ENCODE measurements at regions not wholly inside any gene's neighbourhood (a gene's known extent, or its start where the extent isn't known, plus 50 kb on each side); places are given as distances from the start of the nearest gene placed in this dataset.

GRCh38 chr12:65611396-65611795 is 212.9 kb upstream of the HMGA2 start:
- DNase-seq, result no peak
- H3K27ac ChIP-seq (replicated peaks), result no peak overlapping the region
- H3K4me3 ChIP-seq, result no peak overlapping the region
- TF ChIP-seq CTCF (IDR thresholded peaks at IDR 0.05; ENCODE audit: borderline replicate concordance), result no peak
- H3K27me3 ChIP-seq (ENCODE audit: low read depth), result peaks cover 91% of the 10 kb centered on the region
- intact Hi-C loops (cut with micrococcal nuclease), result no loop called here
- H3K9me3 ChIP-seq (replicated peaks), result peaks cover 14% of the 10 kb centered on the region
- H3K36me3 ChIP-seq, result peaks cover 6% of the 10 kb centered on the region
- no peaks in the 10 kb centered on the region for H3K4me1 ChIP-seq

DNA sequence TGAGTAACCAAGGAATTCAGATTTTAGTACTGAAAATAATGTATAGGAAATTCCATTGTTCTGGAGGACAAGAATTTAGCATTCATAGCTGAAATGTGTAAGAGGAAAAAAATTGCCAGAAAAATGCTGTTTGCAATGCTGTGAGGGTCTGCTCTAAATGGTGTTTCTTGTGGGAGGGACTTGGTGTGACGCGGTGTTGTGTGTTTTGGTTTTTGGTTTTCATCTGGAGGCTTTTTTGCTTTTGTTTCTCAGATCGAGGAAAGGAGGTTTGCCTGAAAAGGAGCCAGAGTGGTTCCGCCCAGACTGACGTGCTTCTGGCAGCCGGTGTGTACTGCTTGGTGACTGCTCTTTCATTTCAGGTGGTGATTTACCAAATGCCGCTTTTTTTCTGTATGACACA is 211.8 kb upstream of the HMGA2 start:
- intact Hi-C loops (cut with micrococcal nuclease), result no loop called here
- H3K4me1 ChIP-seq, result no peaks in the 10 kb centered on the region
- no peak for TF ChIP-seq CTCF (IDR thresholded peaks at IDR 0.05; ENCODE audit: borderline replicate concordance)
- H3K27me3 ChIP-seq (ENCODE audit: low read depth), result peaks cover 86% of the 10 kb centered on the region
- H3K36me3 ChIP-seq, result peaks cover 4% of the 10 kb centered on the region
- H3K9me3 ChIP-seq (replicated peaks), result peaks cover 11% of the 10 kb centered on the region
- no peak overlapping the region for H3K4me3 ChIP-seq
- no peak for DNase-seq
- no peak overlapping the region for H3K27ac ChIP-seq (replicated peaks)

GRCh38 chr12:65613692-65614091 is 210.6 kb upstream of the HMGA2 start:
- no peaks in the 10 kb centered on the region for H3K9me3 ChIP-seq (replicated peaks)
- intact Hi-C loops (cut with micrococcal nuclease), result no loop called here
- H3K36me3 ChIP-seq, result no peaks in the 10 kb centered on the region
- H3K27ac ChIP-seq (replicated peaks), result no peak overlapping the region
- no peaks in the 10 kb centered on the region for H3K4me1 ChIP-seq
- DNase-seq, result no peak
- H3K4me3 ChIP-seq, result no peak overlapping the region
- H3K27me3 ChIP-seq (ENCODE audit: low read depth), result peaks cover 88% of the 10 kb centered on the region
- no peak for TF ChIP-seq CTCF (IDR thresholded peaks at IDR 0.05; ENCODE audit: borderline replicate concordance)

- Histone ChIP-seq H3K4me1 (no peaks in the 10 kb centered on the region), H3K4me3 (no peak overlapping the region), H3K27ac (replicated peaks) (no peak overlapping the region), H3K36me3 (no peaks in the 10 kb centered on the region), H3K9me3 (replicated peaks) (no peaks in the 10 kb centered on the region), H3K27me3 (ENCODE audit: low read depth) (peaks cover 88% of the 10 kb centered on the region)
- intact Hi-C loops (cut with micrococcal nuclease), result no loop called here
- no peak for DNase-seq
- TF ChIP-seq CTCF (IDR thresholded peaks at IDR 0.05; ENCODE audit: borderline replicate concordance), result no peak
Measured at GRCh38 chr12:65614259-65614889, 209.9 kb upstream of the HMGA2 start.

- intact Hi-C loops (cut with micrococcal nuclease), result no loop called here
- TF ChIP-seq CTCF (IDR thresholded peaks at IDR 0.05; ENCODE audit: borderline replicate concordance), result no peak
- Histone ChIP-seq H3K4me3 (no peak overlapping the region), H3K36me3 (no peaks in the 10 kb centered on the region), H3K9me3 (replicated peaks) (no peaks in the 10 kb centered on the region), H3K4me1 (no peaks in the 10 kb centered on the region), H3K27me3 (ENCODE audit: low read depth) (peaks cover 85% of the 10 kb centered on the region), H3K27ac (replicated peaks) (no peak overlapping the region)
- DNase-seq, result no peak
Measured at GRCh38 chr12:65615118-65615517, 209.2 kb upstream of the HMGA2 start.

Measured in left ventricle myocardium inferior (tissue), 1 donor.